GM21390 (cell line): ENCODE measurements at regions not wholly inside any gene's neighbourhood (a gene's known extent, or its start where the extent isn't known, plus 50 kb on each side); places are given as distances from the start of the nearest gene placed in this dataset.
"Not testable (repeated sequence)": the region's sequence is repeated elsewhere in the genome, so short reads cannot be mapped to it uniquely, and the experiment has no call there.

Source experiments
- ATAC-seq: cut with Tn5 transposase; IDR thresholded peaks from one replicate; pipeline ENCODE4 v1.9.1; 2021; ENCODE audit not compliant: unreplicated experiment

- ATAC-seq = no peak
Measured at GRCh38 chr3:21028412-21028811, 722.6 kb downstream of the ZNF385D start.

- no peak for ATAC-seq
Measured at GRCh38 chr3:21024563-21024962, 726.4 kb downstream of the ZNF385D start.

- ATAC-seq = no peak
Measured at GRCh38 chr3:21020681-21021080, 730.3 kb downstream of the ZNF385D start.

- no peak for ATAC-seq
Measured at GRCh38 chr3:21020043-21020442, 731.0 kb downstream of the ZNF385D start.

- ATAC-seq = no peak
Measured at GRCh38 chr3:21017115-21017852, 733.7 kb downstream of the ZNF385D start.

GRCh38 chr3:21013566-21013965, 737.4 kb downstream of the ZNF385D start:
- ATAC-seq = no peak

GRCh38 chr3:20999661-21000060, 751.3 kb downstream of the ZNF385D start:
- ATAC-seq = no peak

- no peak for ATAC-seq
Measured at GRCh38 chr3:20997183-20997582, 753.8 kb downstream of the ZNF385D start.

- ATAC-seq = no peak
Measured at GRCh38 chr3:20990896-20991295, 760.1 kb downstream of the ZNF385D start.

GRCh38 chr3:20989653-20990052, 761.4 kb downstream of the ZNF385D start:
- ATAC-seq = not testable (repeated sequence)

GRCh38 chr3:20984594-20985205, 766.3 kb downstream of the ZNF385D start:
- no peak for ATAC-seq

- ATAC-seq = no peak
Measured at GRCh38 chr3:20975188-20975651, 775.8 kb downstream of the ZNF385D start.

GRCh38 chr3:20974396-20974795, 776.6 kb downstream of the ZNF385D start:
- ATAC-seq = no peak

- ATAC-seq = not testable (repeated sequence)
Measured at GRCh38 chr3:20970807-20971206, 780.2 kb downstream of the ZNF385D start.

- ATAC-seq = not testable (repeated sequence)
Measured at GRCh38 chr3:20967485-20967884, 781.5 kb upstream of the SGO1 start.

- no peak for ATAC-seq
Measured at GRCh38 chr3:20958161-20958560, 772.2 kb upstream of the SGO1 start.

GRCh38 chr3:20945892-20946291, 759.9 kb upstream of the SGO1 start:
- no peak for ATAC-seq

GRCh38 chr3:20935791-20936190, 749.8 kb upstream of the SGO1 start:
- ATAC-seq = no peak

- ATAC-seq = no peak
Measured at GRCh38 chr3:20931834-20932233, 745.8 kb upstream of the SGO1 start.

- ATAC-seq = no peak
Measured at GRCh38 chr3:20930034-20930433, 744.0 kb upstream of the SGO1 start.

- no peak for ATAC-seq
Measured at GRCh38 chr3:20924646-20925385, 738.8 kb upstream of the SGO1 start.

- ATAC-seq = not testable (repeated sequence)
Measured at GRCh38 chr3:20921112-20921511, 735.1 kb upstream of the SGO1 start.
